GM18861 (cell line): ENCODE measurements at regions not wholly inside any gene's neighbourhood (a gene's known extent, or its start where the extent isn't known, plus 50 kb on each side); places are given as distances from the start of the nearest gene placed in this dataset.
A peak's percentile ranks its signal among the peaks of the same experiment; 100 is the strongest.

ENCODE experiments used
- ATAC-seq: cut with Tn5 transposase; IDR thresholded peaks from one replicate; pipeline ENCODE4 v1.9.1; 2021; ENCODE audit not compliant: unreplicated experiment

- no peak for ATAC-seq
Observed at GRCh38 chr6:119915971-119916370, 566.4 kb upstream of the MAN1A1 start.

GRCh38 chr6:119908157-119908556, 558.6 kb upstream of the MAN1A1 start:
- no peak for ATAC-seq

- no peak for ATAC-seq
Observed at GRCh38 chr6:119902681-119903080, 553.1 kb upstream of the MAN1A1 start.

GRCh38 chr6:119896806-119897205, 547.2 kb upstream of the MAN1A1 start:
- no peak for ATAC-seq

GRCh38 chr6:119895626-119896025, 546.1 kb upstream of the MAN1A1 start:
- no peak for ATAC-seq

- ATAC-seq: no peak
Observed at GRCh38 chr6:119894811-119895210, 545.2 kb upstream of the MAN1A1 start.

- ATAC-seq: no peak
Observed at GRCh38 chr6:119891644-119892043, 542.1 kb upstream of the MAN1A1 start.

- no peak for ATAC-seq
Observed at GRCh38 chr6:119891206-119891605, 541.6 kb upstream of the MAN1A1 start.

- no peak for ATAC-seq
Observed at GRCh38 chr6:119890470-119890869, 540.9 kb upstream of the MAN1A1 start.

- no peak for ATAC-seq
Observed at GRCh38 chr6:119887666-119888065, 538.1 kb upstream of the MAN1A1 start.

- ATAC-seq: no peak
Observed at GRCh38 chr6:119881416-119881815, 531.9 kb upstream of the MAN1A1 start.

GRCh38 chr6:119880840-119881239, 531.3 kb upstream of the MAN1A1 start:
- ATAC-seq: no peak

GRCh38 chr6:119879731-119880130, 530.2 kb upstream of the MAN1A1 start:
- no peak for ATAC-seq

GRCh38 chr6:119874381-119874780, 524.8 kb upstream of the MAN1A1 start:
- ATAC-seq: no peak

- no peak for ATAC-seq
Observed at GRCh38 chr6:119873107-119873506, 523.5 kb upstream of the MAN1A1 start.

- ATAC-seq: no peak
Observed at GRCh38 chr6:119871520-119871919, 522.0 kb upstream of the MAN1A1 start.

GRCh38 chr6:119865466-119866350, 516.1 kb upstream of the MAN1A1 start:
- no peak for ATAC-seq

- no peak for ATAC-seq
Observed at GRCh38 chr6:119862719-119863118, 513.2 kb upstream of the MAN1A1 start.

GRCh38 chr6:119858901-119859300, 509.3 kb upstream of the MAN1A1 start:
- ATAC-seq: no peak

- ATAC-seq: peak; percentile 73
Observed at GRCh38 chr6:119856136-119856535, 506.6 kb upstream of the MAN1A1 start.

GRCh38 chr6:119848696-119849095, 499.1 kb upstream of the MAN1A1 start:
- no peak for ATAC-seq

- no peak for ATAC-seq
Observed at GRCh38 chr6:119845161-119845560, 495.6 kb upstream of the MAN1A1 start.

GRCh38 chr6:119844387-119844786, 494.8 kb upstream of the MAN1A1 start:
- ATAC-seq: no peak
